ENCODE measurements at regions not wholly inside any gene's neighbourhood (a gene's known extent, or its start where the extent isn't known, plus 50 kb on each side); places are given as distances from the start of the nearest gene placed in this dataset.

- no peak for DNase-seq
Observed at GRCh38 chr11:71307811-71308645, 55.7 kb upstream of the SHANK2 start.

GRCh38 chr11:71305451-71306125 is 53.2 kb upstream of the SHANK2 start:
- no peak for DNase-seq

- no peak for DNase-seq
Observed at GRCh38 chr11:71305041-71305440, 52.7 kb upstream of the SHANK2 start.

GRCh38 chr11:71304491-71304890 is 52.1 kb upstream of the SHANK2 start:
- no peak for DNase-seq

- no peak for DNase-seq
Observed at GRCh38 chr11:71304045-71304444, 51.7 kb upstream of the SHANK2 start.

GRCh38 chr11:71302911-71303310 is 50.5 kb upstream of the SHANK2 start:
- no peak for DNase-seq

- DNase-seq: no peak
Observed at GRCh38 chr11:71302534-71302909, 50.1 kb upstream of the SHANK2 start.

All from activated CD4-positive, alpha-beta T cell treated with anti-CD3 and anti-CD28 coated beads for 48 hours (primary cell).